Mesenchymal stem cell (in vitro differentiated cells and primary cell): ENCODE measurements at regions not wholly inside any gene's neighbourhood (a gene's known extent, or its start where the extent isn't known, plus 50 kb on each side); places are given as distances from the start of the nearest gene placed in this dataset.

Experiments used
- DNase-seq: peaks from one replicate; pipeline ENCODE4 v3.0.0-alpha.2; 2013
- H2AFZ ChIP-seq: one replicate; pipeline ENCODE4 v1.6.1; 2013; ENCODE audit warnings: low read depth, mild to moderate bottlenecking, control low read depth, inconsistent platforms, low read length, moderate library complexity
- H2AK5ac ChIP-seq: 2 replicates; pipeline ENCODE4 v1.6.1; 2013; ENCODE audit warnings: low read length, moderate library complexity, mild to moderate bottlenecking, inconsistent platforms; ENCODE audit not compliant: severe bottlenecking
- H2BK120ac ChIP-seq: one replicate; pipeline ENCODE4 v1.6.1; 2013; ENCODE audit warnings: low read depth, mild to moderate bottlenecking, inconsistent platforms, low read length, moderate library complexity
- H2BK12ac ChIP-seq, 2 experiments: one replicate each; pipeline ENCODE4 v1.6.1; 2013; ENCODE audit warnings: inconsistent platforms in 2 of 2, low read length in 2 of 2, mild to moderate bottlenecking in 2 of 2, moderate library complexity in 2 of 2, control low read depth in 1 of 2
- H2BK15ac ChIP-seq: one replicate; pipeline ENCODE4 v1.6.1; 2013; ENCODE audit warnings: mild to moderate bottlenecking, low read depth, inconsistent platforms; ENCODE audit not compliant: poor library complexity, severe bottlenecking
- H2BK5ac ChIP-seq: 2 replicates; pipeline ENCODE4 v1.6.1; 2013; ENCODE audit warnings: low read depth, mild to moderate bottlenecking, low read length, control low read depth, inconsistent platforms; ENCODE audit not compliant: poor library complexity, severe bottlenecking
- H3K14ac ChIP-seq, 2 experiments: one replicate each; pipeline ENCODE4 v1.6.1; 2013; ENCODE audit warnings: inconsistent platforms in 2 of 2, low read length in 2 of 2, control low read depth in 1 of 2, mild to moderate bottlenecking in 1 of 2, moderate library complexity in 1 of 2
- H3K18ac ChIP-seq, 2 experiments: one replicate each; pipeline ENCODE4 v1.6.1; 2013; ENCODE audit warnings: inconsistent platforms in 2 of 2, low read length in 2 of 2, control low read depth in 1 of 2, low read depth in 1 of 2, mild to moderate bottlenecking in 1 of 2
- H3K23ac ChIP-seq, 2 experiments: one replicate each; pipeline ENCODE4 v1.6.1; 2013; ENCODE audit warnings: inconsistent platforms in 2 of 2, low read length in 2 of 2, mild to moderate bottlenecking in 2 of 2, moderate library complexity in 2 of 2, control low read depth in 1 of 2
- H3K27ac ChIP-seq: 2 replicates; pipeline ENCODE4 v1.5.1; 2013; ENCODE audit warnings: mild to moderate bottlenecking, moderate library complexity, low read length, control low read depth, inconsistent platforms; ENCODE audit not compliant: poor library complexity, severe bottlenecking
- H3K27me3 ChIP-seq, 2 experiments: 2 replicates each; pipeline versions ENCODE4 v1.6.1 to v1.7.0; 2013; ENCODE audit warnings: low read length in 2 of 2, mild to moderate bottlenecking in 2 of 2, moderate library complexity in 2 of 2, control low read depth in 1 of 2, inconsistent platforms in 1 of 2; ENCODE audit not compliant: control insufficient read depth in 1 of 2, insufficient read depth in 1 of 2
- H3K36me3 ChIP-seq, 2 experiments: 2 replicates each; pipeline versions ENCODE4 v1.6.1 to v1.7.0; 2013; ENCODE audit warnings: low read length in 2 of 2, control low read depth in 1 of 2, inconsistent platforms in 1 of 2, low read depth in 1 of 2, mild to moderate bottlenecking in 1 of 2; ENCODE audit not compliant: insufficient read depth in 2 of 2, control insufficient read depth in 1 of 2
- H3K4ac ChIP-seq, 2 experiments: one replicate each; pipeline ENCODE4 v1.6.1; 2013; ENCODE audit warnings: inconsistent platforms in 2 of 2, low read length in 2 of 2, mild to moderate bottlenecking in 2 of 2, moderate library complexity in 2 of 2, control low read depth in 1 of 2, low read depth in 1 of 2
- H3K4me1 ChIP-seq: 2 replicates; pipeline ENCODE4 v1.6.1; 2013; ENCODE audit warnings: low read depth, low read length, control low read depth; ENCODE audit not compliant: control insufficient read depth, insufficient read depth
- H3K4me2 ChIP-seq: 2 replicates; pipeline ENCODE4 v1.6.1; 2013; ENCODE audit warnings: low read length, mild to moderate bottlenecking, inconsistent platforms; ENCODE audit not compliant: poor library complexity, severe bottlenecking
- H3K4me3 ChIP-seq, 2 experiments: 2 replicates each; pipeline versions ENCODE4 v1.5.1 to v1.7.0; 2013; ENCODE audit warnings: low read length in 2 of 2, mild to moderate bottlenecking in 2 of 2, control low read depth in 1 of 2, low read depth in 1 of 2; ENCODE audit not compliant: insufficient read depth in 1 of 2
- H3K79me1 ChIP-seq: replicated peaks from 2 replicates; pipeline ENCODE4 v1.6.1; 2013; ENCODE audit warnings: mild to moderate bottlenecking, control low read depth, low read length, inconsistent platforms; ENCODE audit not compliant: poor library complexity, severe bottlenecking
- H3K9ac ChIP-seq: 2 replicates; pipeline ENCODE4 v1.7.0; 2013; ENCODE audit warnings: mild to moderate bottlenecking, low read length, moderate library complexity
- H3K9me3 ChIP-seq: 2 replicates; pipeline ENCODE4 v1.7.0; 2013; ENCODE audit warnings: mild to moderate bottlenecking, low read length; ENCODE audit not compliant: control insufficient read depth
- H4K8ac ChIP-seq: one replicate; pipeline ENCODE4 v1.6.1; 2013; ENCODE audit warnings: inconsistent platforms, mild to moderate bottlenecking, low read length, moderate library complexity
- H4K91ac ChIP-seq: one replicate; pipeline ENCODE4 v1.6.1; 2013; ENCODE audit warnings: mild to moderate bottlenecking, low read length, inconsistent platforms
- WGBS: methylation state at CpG from one replicate; pipeline ENCODE4 v1.1.7; 2013; ENCODE audit warnings: mixed read lengths; 5-methylcytosine and 5-hydroxymethylcytosine counted together

- no peak overlapping the region for H3K18ac ChIP-seq
- H3K23ac ChIP-seq, result no peak overlapping the region
- H3K36me3 ChIP-seq, result no peaks in the 10 kb centered on the region
- H3K9ac ChIP-seq, result no peak overlapping the region
- no peak overlapping the region for H2BK15ac ChIP-seq
- H3K27ac ChIP-seq, result no peak overlapping the region
- H2BK12ac ChIP-seq, result no peak overlapping the region
- no peaks in the 10 kb centered on the region for H3K27me3 ChIP-seq
- H4K8ac ChIP-seq, result no peak overlapping the region
- H3K4me3 ChIP-seq, result no peak overlapping the region
- no peak overlapping the region for H3K4me2 ChIP-seq
- H3K9me3 ChIP-seq, result peaks cover 35% of the 10 kb centered on the region
- H2BK120ac ChIP-seq, result no peak overlapping the region
- 95% methylated on average over 4 of the region's 4 CpGs for WGBS
- DNase-seq, result no peak
- no peak overlapping the region for H2AK5ac ChIP-seq
- H3K14ac ChIP-seq, result no peak overlapping the region
- no peak overlapping the region for H4K91ac ChIP-seq
- no peaks in the 10 kb centered on the region for H3K79me1 ChIP-seq
- no peak overlapping the region for H2AFZ ChIP-seq
- no peak overlapping the region for H3K4ac ChIP-seq
- H2BK5ac ChIP-seq, result no peak overlapping the region
- no peaks in the 10 kb centered on the region for H3K4me1 ChIP-seq
These were observed 104.7 kb upstream of the IL6 start for GRCh38 chr7:22622116-22622785.

GRCh38 chr7:22618528-22618927 is 108.5 kb upstream of the IL6 start:
- H3K4me1 ChIP-seq, result no peaks in the 10 kb centered on the region
- H3K9ac ChIP-seq, result no peak overlapping the region
- H4K8ac ChIP-seq, result no peak overlapping the region
- H3K23ac ChIP-seq, result no peak overlapping the region
- no peak overlapping the region for H2BK5ac ChIP-seq
- no peak overlapping the region for H3K27ac ChIP-seq
- no peak overlapping the region for H2BK12ac ChIP-seq
- H3K36me3 ChIP-seq, result no peaks in the 10 kb centered on the region
- H3K27me3 ChIP-seq, result no peaks in the 10 kb centered on the region
- H3K79me1 ChIP-seq, result no peaks in the 10 kb centered on the region
- no peak overlapping the region for H2AK5ac ChIP-seq
- no peak overlapping the region for H2AFZ ChIP-seq
- DNase-seq, result no peak
- no peak overlapping the region for H3K4me3 ChIP-seq
- H4K91ac ChIP-seq, result no peak overlapping the region
- no peak overlapping the region for H2BK15ac ChIP-seq
- H3K14ac ChIP-seq, result no peak overlapping the region
- no peak overlapping the region for H2BK120ac ChIP-seq
- H3K18ac ChIP-seq, result no peak overlapping the region
- H3K4ac ChIP-seq, result no peak overlapping the region
- no peak overlapping the region for H3K4me2 ChIP-seq
- H3K9me3 ChIP-seq, result peaks cover 35% of the 10 kb centered on the region

GRCh38 chr7:22617166-22617565 is 109.8 kb upstream of the IL6 start:
- H2AK5ac ChIP-seq, result no peak overlapping the region
- H3K14ac ChIP-seq, result no peak overlapping the region
- H3K79me1 ChIP-seq, result no peaks in the 10 kb centered on the region
- H4K91ac ChIP-seq, result no peak overlapping the region
- no peak for DNase-seq
- H3K9ac ChIP-seq, result no peak overlapping the region
- no peak overlapping the region for H2BK120ac ChIP-seq
- H3K23ac ChIP-seq, result no peak overlapping the region
- no peaks in the 10 kb centered on the region for H3K4me1 ChIP-seq
- H2BK5ac ChIP-seq, result no peak overlapping the region
- no peak overlapping the region for H3K4me3 ChIP-seq
- no peak overlapping the region for H2BK12ac ChIP-seq
- H2AFZ ChIP-seq, result no peak overlapping the region
- H3K18ac ChIP-seq, result no peak overlapping the region
- H3K36me3 ChIP-seq, result no peaks in the 10 kb centered on the region
- 79% methylated on average over 3 of the region's 4 CpGs for WGBS
- H3K4me2 ChIP-seq, result no peak overlapping the region
- H4K8ac ChIP-seq, result no peak overlapping the region
- no peaks in the 10 kb centered on the region for H3K27me3 ChIP-seq
- no peak overlapping the region for H3K4ac ChIP-seq
- no peak overlapping the region for H3K27ac ChIP-seq
- peaks cover 31% of the 10 kb centered on the region for H3K9me3 ChIP-seq
- H2BK15ac ChIP-seq, result no peak overlapping the region

GRCh38 chr7:22613496-22613895 is 113.5 kb upstream of the IL6 start:
- WGBS, result 43% methylated on average over 1 of the region's 2 CpGs
- H3K4me1 ChIP-seq, result no peaks in the 10 kb centered on the region
- H3K36me3 ChIP-seq, result no peaks in the 10 kb centered on the region
- H3K4me2 ChIP-seq, result no peak overlapping the region
- H2AFZ ChIP-seq, result no peak overlapping the region
- H3K14ac ChIP-seq, result no peak overlapping the region
- H3K18ac ChIP-seq, result no peak overlapping the region
- peak; percentile 32 for DNase-seq
- no peak overlapping the region for H3K4me3 ChIP-seq
- no peak overlapping the region for H3K23ac ChIP-seq
- no peak overlapping the region for H4K8ac ChIP-seq
- H3K27me3 ChIP-seq, result no peaks in the 10 kb centered on the region
- no peaks in the 10 kb centered on the region for H3K79me1 ChIP-seq
- H3K9ac ChIP-seq, result no peak overlapping the region
- H2AK5ac ChIP-seq, result no peak overlapping the region
- H3K9me3 ChIP-seq, result peaks cover 12% of the 10 kb centered on the region
- H3K4ac ChIP-seq, result no peak overlapping the region
- no peak overlapping the region for H2BK15ac ChIP-seq
- no peak overlapping the region for H2BK5ac ChIP-seq
- no peak overlapping the region for H4K91ac ChIP-seq
- no peak overlapping the region for H3K27ac ChIP-seq
- H2BK120ac ChIP-seq, result no peak overlapping the region
- no peak overlapping the region for H2BK12ac ChIP-seq
